SU-DHL-6 (cell line): ENCODE measurements at regions not wholly inside any gene's neighbourhood (a gene's known extent, or its start where the extent isn't known, plus 50 kb on each side); places are given as distances from the start of the nearest gene placed in this dataset.

Experiments
- EZH2phosphoT487 ChIP-seq: fragments of 200-600 bp; sonication (generic), shearing (Covaris generic); conservative IDR thresholded peaks from 2 replicates; pipeline ENCODE4 v1.6.1; 2018; ENCODE audit warnings: mild to moderate bottlenecking, antibody characterized with exemption, low read length, moderate library complexity, mixed read lengths
- TF ChIP-seq, protein P1 (sequence below): fragments of 200-600 bp; sonication (generic); IDR thresholded peaks from one replicate; pipeline ENCODE4 v1.5.1; 2017; ENCODE audit warnings: antibody characterized with exemption, mild to moderate bottlenecking, low read length, moderate library complexity; ENCODE audit not compliant: insufficient read depth, poor library complexity, severe bottlenecking

DNA sequence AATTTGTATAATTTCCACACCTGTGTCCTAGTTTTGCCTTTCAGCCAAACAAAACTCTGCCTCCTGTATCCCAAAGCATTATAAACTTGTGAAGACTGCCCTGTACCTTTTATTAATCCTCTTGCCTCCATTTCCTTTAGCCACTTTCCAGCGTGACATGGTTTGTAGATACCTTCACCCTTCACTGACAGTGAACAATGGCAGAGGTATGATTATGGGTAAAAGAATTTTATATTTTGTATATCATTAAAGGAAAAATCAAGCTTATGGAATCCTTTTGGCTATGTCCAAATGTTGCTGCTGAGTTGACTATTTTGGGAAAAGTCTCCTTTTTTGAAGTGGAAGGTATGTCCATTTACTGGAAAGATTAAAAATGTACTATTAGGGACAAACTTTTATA, 251.7 kb downstream of the HNMT start:
- TF ChIP-seq, protein P1, sequence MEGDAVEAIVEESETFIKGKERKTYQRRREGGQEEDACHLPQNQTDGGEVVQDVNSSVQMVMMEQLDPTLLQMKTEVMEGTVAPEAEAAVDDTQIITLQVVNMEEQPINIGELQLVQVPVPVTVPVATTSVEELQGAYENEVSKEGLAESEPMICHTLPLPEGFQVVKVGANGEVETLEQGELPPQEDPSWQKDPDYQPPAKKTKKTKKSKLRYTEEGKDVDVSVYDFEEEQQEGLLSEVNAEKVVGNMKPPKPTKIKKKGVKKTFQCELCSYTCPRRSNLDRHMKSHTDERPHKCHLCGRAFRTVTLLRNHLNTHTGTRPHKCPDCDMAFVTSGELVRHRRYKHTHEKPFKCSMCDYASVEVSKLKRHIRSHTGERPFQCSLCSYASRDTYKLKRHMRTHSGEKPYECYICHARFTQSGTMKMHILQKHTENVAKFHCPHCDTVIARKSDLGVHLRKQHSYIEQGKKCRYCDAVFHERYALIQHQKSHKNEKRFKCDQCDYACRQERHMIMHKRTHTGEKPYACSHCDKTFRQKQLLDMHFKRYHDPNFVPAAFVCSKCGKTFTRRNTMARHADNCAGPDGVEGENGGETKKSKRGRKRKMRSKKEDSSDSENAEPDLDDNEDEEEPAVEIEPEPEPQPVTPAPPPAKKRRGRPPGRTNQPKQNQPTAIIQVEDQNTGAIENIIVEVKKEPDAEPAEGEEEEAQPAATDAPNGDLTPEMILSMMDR = no peak
- no peak for TF ChIP-seq EZH2phosphoT487
